ENCODE measurements at regions not wholly inside any gene's neighbourhood (a gene's known extent, or its start where the extent isn't known, plus 50 kb on each side); places are given as distances from the start of the nearest gene placed in this dataset.
"Not testable (repeated sequence)": the region's sequence is repeated elsewhere in the genome, so short reads cannot be mapped to it uniquely, and the experiment has no call there.

GRCh38 chr10:83982812-83983211, 156.5 kb upstream of the GHITM start:
- DNase-seq (ENCODE audit: low read depth in 3 of 3) = no peak

DNA sequence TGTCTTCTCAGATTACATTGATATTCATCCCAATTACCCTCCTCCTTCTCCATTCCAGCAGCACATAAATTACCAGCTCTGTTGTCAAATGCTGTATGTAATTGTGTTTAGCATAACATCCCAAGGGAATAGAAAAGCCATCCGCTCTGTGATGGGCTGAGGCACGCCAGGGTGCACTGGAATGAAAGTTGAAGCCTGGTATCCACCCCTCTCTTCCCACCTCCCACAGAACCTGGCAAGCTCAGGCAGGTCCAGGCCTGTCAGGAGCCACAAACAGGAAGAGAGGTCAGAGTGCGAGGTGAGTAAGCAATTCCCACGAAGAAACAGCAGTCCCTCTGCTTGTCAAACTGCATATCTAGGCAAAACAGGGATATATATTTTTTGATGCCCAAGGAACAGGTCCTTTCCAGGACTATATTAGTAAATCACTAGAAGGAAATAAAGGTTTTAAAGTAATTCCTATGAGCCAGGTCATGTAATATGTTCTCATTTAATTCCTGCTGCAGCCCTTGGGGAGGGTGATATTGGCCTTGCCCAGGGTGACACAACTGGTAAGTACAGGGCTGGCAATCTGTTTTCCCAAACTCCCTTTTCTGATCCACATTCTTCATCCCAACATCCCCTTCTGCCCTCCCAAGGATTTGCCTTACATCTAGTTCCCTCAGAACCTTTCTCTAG, 155.6 kb upstream of the GHITM start:
- no peak for DNase-seq (ENCODE audit: low read depth in 3 of 3)

- no peak for DNase-seq (ENCODE audit: low read depth in 3 of 3)
Observed at GRCh38 chr10:83984256-83984640, 155.1 kb upstream of the GHITM start.

- DNase-seq (ENCODE audit: low read depth in 3 of 3) = no peak
Observed at GRCh38 chr10:83986800-83987199, 152.5 kb upstream of the GHITM start.

DNA sequence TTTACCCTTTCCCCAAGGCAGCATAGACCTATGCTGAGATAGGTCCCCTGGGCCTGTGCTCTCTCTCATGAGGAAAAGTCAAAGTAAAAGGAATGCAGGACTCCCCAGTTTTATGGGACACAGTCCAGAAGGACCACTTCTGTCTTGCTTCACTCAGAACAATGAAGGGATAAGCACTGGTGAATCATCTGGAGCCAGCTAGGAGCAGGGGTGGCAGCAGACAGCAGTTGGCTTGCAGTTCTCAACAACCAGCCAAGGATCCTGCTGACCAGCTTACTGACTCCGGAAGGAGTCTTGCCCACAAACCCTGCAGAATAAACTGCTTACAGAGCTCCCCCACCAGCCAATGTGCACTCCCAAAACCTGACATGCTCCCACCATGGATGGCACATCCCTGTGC, 152.1 kb upstream of the GHITM start:
- DNase-seq (ENCODE audit: low read depth in 3 of 3) = no peak

- DNase-seq (ENCODE audit: low read depth in 3 of 3) = no peak
Observed at GRCh38 chr10:83988435-83988834, 150.9 kb upstream of the GHITM start.

DNA sequence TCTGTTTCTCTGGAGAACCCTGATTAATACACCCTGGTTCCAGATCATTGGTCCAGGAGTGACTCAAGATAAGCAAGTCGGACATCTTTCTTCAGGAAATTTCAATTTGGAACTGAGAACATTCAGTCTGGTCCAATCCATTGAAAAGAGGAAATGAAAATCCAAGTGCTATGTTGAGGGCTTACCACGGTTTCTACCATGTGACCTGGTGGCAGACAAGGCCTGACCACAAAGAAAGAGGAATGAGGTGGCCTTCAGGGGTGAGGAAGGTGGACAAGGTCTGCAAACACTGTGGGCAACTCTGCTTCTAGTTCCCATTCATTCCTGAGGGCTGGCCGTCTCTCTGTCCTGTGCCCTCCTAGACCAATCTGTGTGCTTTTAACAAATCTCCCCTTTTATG, 149.2 kb upstream of the GHITM start:
- DNase-seq (ENCODE audit: low read depth in 3 of 3) = no peak

- DNase-seq (ENCODE audit: low read depth in 3 of 3) = peak in 2 of 3 donors; percentile 2
Observed at GRCh38 chr10:83991986-83992753, 147.1 kb upstream of the GHITM start.

GRCh38 chr10:83994325-83994724, 145.0 kb upstream of the GHITM start:
- no peak for DNase-seq (ENCODE audit: low read depth in 3 of 3)

- no peak for DNase-seq (ENCODE audit: low read depth in 3 of 3)
Observed at GRCh38 chr10:83995738-83996331, 143.5 kb upstream of the GHITM start.

- DNase-seq (ENCODE audit: low read depth in 3 of 3) = no peak
Observed at GRCh38 chr10:84004221-84004620, 135.1 kb upstream of the GHITM start.

- DNase-seq (ENCODE audit: low read depth in 3 of 3) = no peak
Observed at GRCh38 chr10:84005403-84005802, 133.9 kb upstream of the GHITM start.

GRCh38 chr10:84007482-84007881, 131.8 kb upstream of the GHITM start:
- DNase-seq (ENCODE audit: low read depth in 3 of 3) = no peak

DNA sequence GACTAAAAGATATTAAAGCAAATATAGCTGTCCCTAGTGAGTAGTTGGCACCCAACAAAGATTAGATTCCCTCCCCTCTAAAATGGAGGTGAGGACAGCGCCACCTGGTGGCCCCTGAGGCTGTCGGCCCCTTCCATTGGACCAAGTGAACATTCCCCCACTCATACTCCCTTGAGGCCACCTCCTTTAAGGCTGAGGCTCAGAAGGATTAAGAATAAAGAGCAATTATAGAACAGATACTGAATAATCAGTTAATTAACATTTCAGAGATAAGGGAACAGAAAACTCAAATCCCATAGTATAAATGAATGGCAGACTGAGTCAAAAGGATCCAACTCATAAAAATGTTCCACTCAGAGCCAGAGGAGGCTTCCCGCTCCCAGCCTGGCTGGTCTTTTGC, 130.4 kb upstream of the GHITM start:
- peak in 2 of 3 donors; percentile 5 to 38 for DNase-seq (ENCODE audit: low read depth in 3 of 3)

GRCh38 chr10:84012431-84012830, 126.9 kb upstream of the GHITM start:
- no peak for DNase-seq (ENCODE audit: low read depth in 3 of 3)

- no peak for DNase-seq (ENCODE audit: low read depth in 3 of 3)
Observed at GRCh38 chr10:84012831-84013458, 126.4 kb upstream of the GHITM start.

- DNase-seq (ENCODE audit: low read depth in 3 of 3) = no peak
Observed at GRCh38 chr10:84015877-84016595, 123.3 kb upstream of the GHITM start.

DNA sequence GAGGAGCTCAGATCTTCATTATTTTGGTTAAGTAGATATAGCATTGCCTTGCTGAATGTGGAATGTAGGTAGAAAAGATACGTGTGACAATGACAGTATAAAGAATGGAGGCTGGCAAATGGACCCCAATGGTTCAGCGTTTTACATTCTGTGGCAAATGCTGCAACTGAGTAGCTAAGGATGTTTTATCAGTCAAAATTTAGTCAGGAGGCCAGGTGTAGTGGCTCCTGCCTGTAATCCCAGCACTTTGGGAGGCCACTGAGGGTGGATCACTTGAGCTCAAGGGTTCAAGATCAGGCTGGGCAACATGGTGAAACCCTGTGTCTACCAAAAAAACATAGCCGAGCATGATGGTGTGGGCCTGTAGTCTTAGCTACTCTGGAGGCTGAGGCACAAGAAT, 120.5 kb upstream of the GHITM start:
- DNase-seq (ENCODE audit: low read depth in 3 of 3) = no peak

DNA sequence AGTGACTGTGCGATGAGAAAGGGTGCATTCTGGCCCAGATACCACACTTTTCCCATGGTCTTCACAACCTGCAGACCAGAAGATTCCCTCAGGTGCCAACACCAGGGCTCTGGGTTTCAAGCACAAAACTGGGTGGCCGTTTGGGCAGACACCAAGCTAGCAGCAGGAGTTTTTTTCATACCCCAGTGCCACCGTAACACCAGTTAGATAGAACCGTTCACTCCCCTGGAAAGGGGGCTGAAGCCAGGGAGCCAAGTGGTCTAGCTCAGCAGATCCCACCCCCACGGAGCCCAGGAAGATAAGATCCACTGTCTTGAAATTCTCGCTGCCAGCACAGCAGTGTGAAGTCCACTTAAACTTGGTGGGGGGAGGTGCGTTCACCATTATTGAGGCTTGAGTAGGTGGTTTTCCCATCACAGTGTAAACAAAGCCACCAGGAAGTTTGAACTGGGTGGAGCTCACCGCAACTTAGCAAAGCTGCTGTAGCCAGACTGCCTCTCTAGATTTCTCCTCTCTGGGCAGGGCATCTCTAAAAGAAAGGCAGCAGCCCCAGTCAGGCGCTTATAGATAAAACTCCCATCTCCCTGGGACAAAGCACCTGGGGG, 119.4 kb upstream of the GHITM start:
- not testable (repeated sequence) for DNase-seq (ENCODE audit: low read depth in 3 of 3)

DNA sequence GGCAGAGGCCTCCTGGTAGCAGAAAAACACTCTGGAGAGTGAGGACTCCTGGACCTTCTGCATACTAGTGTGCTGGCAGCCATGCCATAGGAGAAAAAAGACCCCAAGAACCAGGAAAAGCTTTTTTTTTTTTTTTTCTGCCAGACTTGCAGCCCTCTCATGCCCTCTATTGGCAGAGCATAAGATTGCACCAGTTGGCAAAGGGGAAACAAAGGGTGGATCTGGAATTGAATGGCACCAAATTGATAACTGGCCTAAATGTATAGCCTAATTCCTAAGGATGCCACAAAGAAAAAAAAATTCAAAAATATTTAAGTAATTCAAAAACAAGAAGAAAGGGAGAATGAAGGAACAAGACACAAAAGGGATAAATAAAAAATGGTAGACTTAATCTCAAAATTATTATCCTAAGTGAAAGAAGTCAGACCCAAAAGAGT, 112.5 kb upstream of the GHITM start:
- no peak for DNase-seq (ENCODE audit: low read depth in 3 of 3)

- no peak for DNase-seq (ENCODE audit: low read depth in 3 of 3)
Observed at GRCh38 chr10:84029840-84030239, 109.5 kb upstream of the GHITM start.
